ENCODE measurements at regions not wholly inside any gene's neighbourhood (a gene's known extent, or its start where the extent isn't known, plus 50 kb on each side); places are given as distances from the start of the nearest gene placed in this dataset.
"Not testable (repeated sequence)": the region's sequence is repeated elsewhere in the genome, so short reads cannot be mapped to it uniquely, and the experiment has no call there.

DNA sequence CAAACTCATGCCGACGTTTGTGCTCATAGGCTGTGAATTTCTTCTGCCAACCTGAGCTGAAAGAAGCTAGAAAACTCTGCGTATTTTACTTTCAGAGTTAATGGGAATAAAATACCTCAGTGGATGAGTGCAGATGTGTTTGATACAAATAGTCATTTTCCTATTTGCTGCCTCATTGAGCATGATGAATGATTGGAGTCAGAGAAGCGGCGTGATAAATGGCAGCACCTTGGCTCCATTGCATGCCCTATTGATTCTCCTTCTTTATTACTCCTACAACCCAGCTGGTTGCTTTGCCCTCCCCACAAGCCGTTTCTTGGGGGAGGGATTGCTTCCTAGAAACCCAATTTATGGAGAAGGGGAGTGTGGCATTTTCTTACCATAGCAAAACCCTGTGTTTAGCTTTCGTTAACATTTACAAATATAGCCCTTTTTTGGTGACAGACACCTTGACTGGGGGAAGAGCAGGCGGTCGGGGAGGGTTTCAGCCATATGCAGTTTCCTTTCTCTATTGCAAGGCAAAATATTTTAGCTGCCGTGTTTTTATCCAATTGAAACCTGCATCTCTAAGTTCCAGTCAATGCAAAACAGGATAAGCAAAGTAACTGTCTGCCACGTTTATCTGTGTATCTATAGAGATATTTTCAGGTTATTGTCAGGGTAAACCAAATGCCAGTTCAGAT, 93.1 kb upstream of the TBCA start:
- DNase-seq (ENCODE audit: low read depth in 2 of 2): no peak

DNA sequence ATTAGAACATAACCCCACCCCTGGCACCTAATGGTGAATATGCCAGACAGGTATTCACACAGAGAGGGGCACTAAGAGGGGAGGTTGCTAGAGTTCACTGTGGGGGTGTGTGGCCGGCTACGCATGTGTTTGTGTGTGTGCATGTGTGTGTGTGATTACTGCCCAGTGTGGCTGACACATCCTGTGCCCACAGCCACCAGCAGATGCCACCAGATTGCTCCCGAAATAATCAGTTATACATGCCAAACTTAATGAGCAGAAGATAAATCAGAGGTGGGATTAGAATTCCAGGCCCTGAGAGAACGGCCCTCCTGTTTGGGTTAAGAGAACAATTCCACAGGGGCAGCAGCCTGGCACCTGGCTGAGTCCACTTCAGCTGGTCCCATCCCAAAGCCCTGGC, 91.8 kb upstream of the TBCA start:
- no peak for DNase-seq (ENCODE audit: low read depth in 2 of 2)

DNA sequence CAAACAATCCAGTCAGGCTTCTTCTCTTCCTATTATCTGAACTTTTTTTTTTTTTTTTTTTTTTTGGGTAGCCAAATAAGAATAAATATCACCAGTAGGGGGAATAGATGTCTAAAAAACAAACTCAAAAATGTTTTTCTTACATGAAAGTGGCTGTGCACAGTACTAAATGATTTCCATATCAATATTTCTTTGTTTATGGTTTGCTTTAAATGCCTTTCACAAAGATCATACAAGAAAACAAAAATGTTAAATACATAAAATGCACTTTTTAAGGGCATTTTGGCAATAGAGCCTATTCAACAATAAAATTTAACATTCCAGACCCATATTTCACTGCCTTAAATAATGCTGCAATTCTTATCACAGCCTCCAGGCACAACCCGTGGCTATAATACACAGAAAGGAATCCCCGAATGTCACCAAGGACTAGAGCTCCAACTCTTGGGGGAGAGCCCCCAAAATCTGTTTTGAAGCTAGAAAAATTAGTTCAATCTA, 91.1 kb upstream of the TBCA start:
- no peak for DNase-seq (ENCODE audit: low read depth in 2 of 2)

DNA sequence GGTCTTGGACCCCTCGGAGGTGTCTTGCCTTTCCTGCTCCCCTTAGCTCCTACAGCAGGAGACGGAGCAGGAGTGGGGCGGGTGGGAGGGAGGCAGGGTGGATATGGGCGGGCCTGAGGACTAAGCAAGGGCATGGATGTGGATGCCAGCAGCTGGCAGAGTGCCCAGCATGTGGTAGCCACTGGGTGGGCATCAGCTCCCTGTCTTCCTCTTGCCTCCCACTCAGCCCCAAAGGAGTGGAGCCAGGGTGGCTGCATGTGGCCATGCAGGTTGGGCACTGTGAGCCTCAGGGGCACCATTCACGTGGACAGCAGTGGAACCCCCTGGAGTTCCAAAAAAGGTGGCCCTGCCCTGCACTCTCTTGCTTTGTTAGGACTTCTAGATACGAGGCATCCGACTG, 90.1 kb upstream of the TBCA start:
- no peak for DNase-seq (ENCODE audit: low read depth in 2 of 2)

DNA sequence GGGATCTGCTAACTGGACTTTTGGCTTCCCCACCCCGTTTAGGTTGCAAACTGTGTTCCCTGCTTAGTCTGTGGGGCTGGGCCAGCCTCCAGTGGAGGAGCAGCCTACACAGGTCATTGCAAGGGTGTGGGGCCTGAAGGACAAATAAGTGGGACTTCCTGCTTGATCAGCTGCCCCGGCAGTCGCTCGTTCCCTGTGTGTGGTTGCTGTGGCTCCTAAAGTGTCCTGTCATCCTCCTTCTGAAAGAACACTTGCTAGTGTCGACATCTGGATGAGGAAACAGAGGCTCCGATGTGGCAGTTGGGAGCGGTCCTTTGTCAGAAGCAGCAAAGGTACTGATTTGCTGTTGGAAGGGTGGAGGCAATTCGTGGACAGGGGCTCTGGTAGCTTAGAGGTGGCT, 88.9 kb upstream of the TBCA start:
- DNase-seq (ENCODE audit: low read depth in 2 of 2): no peak

DNA sequence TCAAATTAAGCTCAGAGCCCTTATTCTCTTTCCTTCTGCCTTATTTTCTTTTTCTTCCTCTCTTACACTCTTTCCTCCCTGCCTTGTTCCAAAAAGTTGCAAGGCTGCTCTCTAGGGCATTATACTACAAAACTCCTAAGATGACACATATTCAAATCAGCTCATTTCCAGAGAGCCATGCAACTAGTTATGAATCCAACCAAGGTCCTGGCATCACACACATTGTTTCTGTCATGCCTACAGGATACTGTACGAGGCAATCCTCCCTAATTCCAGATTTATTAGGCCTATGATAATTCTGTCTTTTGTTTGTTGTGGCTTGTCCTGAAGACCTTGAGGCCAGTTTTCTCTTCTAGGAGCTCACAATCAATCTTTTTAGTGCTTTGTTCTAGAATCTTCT, 87.0 kb upstream of the TBCA start:
- no peak for DNase-seq (ENCODE audit: low read depth in 2 of 2)

DNA sequence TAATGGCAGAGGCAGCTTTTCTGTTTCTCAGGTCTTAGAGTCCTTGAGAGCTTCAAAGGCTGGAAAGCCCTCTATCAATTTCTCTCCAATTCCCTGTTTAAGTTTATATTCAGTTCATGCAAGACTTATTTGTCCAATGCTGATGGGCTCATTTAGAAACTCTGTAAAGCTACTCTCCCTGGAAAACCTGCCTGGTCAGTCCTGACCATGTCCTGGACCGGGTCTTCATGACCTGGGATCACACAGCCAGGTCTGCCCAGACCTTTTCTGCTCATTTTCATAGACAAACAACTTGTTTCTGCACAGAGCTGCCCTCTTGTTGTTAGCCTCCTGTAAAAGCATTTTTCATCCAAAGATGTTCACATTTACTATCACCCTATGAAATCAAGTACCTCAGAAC, 85.4 kb upstream of the TBCA start:
- DNase-seq (ENCODE audit: low read depth in 2 of 2): no peak

DNA sequence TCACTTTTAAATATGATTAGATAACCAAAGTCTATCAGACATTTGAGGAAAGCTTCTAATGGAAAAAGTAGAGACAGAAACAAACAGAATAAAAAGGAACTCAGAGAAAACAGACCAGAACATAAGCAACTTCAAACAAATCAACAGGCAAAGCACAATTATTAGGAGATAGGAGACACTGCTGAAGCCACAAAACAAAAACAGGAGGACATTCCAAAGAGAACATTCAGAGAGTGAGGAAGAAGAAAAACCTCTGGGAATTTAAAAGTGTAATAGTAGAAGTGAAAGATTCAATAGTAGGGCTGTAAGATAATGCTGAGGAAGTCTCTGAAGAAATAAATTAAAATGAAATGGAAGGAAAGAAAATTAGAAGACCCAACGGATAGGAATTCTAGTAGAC, 83.2 kb upstream of the TBCA start:
- no peak for DNase-seq (ENCODE audit: low read depth in 2 of 2)

DNA sequence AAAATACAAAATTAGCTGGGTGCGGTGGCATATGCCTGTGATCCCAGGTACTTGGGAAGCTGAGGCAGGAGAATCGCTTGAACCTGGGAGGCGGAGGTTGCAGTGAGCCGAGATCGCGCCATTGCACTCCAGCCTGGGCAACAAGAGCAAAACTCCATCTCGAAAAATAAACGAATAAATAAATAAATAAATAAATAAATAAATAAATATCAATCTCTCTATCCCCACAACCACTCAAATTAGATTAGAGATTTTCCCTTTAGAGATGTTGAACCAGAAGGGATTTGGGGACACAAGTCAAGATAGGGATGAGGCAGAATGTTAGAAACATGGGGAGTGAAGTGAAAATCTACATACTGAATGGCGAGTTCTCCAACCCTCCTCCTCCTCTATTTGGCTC, 82.5 kb upstream of the TBCA start:
- DNase-seq (ENCODE audit: low read depth in 2 of 2): not testable (repeated sequence)

DNA sequence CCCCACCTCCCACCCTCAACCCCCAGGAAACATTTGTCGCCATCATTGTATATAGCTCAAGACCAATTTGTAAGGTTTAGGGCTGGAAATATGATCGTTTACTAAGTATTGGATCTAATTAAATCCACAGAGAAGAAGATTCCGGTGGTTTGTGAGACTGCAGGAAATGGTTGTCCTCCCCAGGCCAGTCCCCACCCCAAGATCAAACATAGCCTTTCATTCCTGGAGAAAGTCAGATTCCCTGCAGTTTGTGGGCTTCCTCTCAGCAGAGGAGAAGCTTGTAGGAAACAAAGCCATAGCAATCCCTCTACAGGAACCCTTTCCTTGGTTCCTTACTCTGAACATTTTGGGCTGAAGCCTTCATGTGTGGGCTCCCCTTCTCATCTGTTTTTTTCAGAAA, 79.2 kb upstream of the TBCA start:
- DNase-seq (ENCODE audit: low read depth in 2 of 2): no peak

DNA sequence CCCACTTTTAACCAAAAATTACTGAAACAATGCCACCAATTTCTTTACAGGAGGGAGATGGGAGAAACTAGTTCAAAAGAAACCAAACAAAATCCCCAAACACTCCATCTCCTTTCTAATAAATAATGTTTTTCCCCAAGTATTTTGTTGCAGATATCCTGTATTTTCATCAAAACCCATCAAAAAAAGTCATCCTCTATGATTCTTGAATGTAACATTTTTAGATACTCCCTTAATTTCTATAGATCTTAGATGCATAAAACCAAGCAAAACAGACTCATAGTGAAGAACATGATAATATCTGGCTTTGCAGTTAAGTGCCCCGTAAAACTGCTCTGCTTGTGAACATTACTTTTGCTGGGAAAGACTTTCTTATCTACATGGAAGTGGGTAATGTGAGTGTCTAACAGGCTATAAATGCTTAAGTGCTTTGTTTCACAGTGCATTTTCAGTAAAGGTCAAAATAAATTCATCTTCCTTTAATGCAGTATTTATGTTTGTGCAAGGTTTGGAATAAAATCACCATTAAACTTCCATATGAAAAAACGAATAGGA, 77.3 kb upstream of the TBCA start:
- no peak for DNase-seq (ENCODE audit: low read depth in 2 of 2)

DNA sequence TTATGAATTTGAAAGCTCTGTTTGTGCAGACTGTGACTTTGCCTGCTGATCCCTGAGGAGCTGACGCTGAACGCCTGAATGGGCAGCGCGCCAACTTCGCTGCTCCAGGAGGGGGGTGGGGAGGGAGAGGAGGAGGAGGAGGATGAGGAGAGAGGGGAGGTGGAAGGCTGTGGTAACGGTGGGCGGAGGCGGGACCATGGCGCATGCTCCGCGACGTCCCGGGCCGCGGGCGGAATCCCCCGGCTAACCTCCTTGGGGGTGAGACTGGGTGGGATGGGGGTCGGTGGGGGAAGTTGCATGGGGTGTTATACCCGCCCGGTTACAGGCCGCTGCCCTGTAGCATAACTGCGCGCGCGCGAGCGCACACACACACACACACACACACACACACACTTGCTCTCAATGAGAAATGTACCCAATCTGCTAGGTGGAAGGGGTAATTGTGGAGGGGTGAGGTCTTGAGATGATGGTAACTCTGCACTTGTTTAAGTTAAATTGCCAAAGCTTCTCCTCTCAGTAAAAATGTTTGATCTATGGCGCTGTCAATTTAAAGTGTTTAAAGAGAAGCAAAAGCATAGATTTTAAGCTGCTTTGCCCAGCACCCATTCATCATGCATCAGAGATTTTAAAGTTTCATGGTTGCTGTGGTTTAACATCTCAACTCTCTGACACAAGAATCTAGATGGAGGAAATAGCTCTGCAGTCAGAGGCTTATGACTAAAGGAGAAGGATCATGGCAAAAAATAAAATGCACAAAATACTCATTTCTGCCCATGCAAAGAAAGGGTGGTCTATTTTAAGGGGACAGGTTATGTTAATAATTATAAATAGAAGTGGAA, 76.6 kb upstream of the TBCA start:
- no peak for DNase-seq (ENCODE audit: low read depth in 2 of 2)

DNA sequence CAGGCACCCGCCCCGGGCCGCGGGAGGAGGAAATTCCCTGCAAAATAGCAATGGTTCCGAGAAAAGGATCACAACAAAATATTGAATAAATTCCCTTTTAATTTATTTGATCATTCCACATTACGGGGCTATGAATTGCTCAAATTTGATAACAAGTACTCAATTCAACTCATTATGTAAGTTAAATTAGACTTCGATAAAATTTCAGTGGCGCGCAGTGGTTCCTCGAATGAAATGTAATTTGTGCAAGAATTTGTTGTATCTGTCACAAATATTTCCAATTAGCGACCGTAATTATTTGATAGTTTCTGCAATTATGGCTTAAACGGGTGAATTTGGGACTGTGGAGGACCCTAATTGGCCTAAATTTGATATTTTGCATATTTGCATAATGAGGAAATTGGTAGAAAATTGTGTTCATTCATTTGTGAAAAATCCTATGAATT, 76.0 kb upstream of the TBCA start:
- DNase-seq (ENCODE audit: low read depth in 2 of 2): no peak

DNA sequence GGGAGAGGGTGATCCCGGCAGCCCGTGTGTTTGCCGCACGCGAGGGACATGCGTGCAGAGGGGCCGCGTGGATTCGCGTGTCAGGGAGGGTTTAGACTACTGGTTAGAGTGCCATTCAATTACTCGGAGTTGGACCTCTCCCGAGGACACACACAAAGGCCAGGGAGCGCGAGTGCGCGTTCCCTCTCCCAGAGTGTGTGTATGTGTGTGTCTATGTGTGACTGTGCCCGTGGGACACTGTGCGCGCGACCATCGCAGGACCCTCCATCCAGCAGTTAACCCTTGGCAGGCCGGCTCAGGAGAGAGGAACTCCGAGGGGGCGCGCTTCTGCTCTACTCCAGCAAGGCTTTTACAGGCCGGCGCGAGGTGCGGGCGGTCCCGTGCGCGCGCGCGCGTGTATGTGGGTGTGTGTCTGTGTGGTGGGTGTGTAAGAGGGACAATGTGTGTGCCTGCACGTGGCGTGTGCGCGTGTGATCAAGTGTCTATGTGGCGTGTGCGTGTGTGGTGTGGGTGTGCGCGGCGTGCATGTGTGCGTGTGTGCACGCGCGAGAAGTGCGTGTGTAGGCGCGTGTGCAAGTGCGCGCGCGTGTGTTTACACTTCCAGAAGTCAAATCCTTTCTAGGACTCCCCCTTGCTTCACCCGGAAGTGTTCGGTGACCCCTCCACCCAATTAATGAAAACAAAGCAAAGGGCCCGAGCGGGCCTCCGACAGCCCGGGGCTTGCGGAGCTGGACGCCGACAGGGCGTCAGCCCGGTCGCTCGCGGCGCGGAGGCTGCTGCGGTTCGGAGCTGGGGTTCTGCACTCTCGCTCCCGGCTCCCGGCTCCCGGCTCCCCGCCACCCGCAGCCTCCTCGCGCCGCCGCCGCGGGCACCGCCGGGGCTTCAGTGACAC, 75.3 kb upstream of the TBCA start:
- no peak for DNase-seq (ENCODE audit: low read depth in 2 of 2)

DNA sequence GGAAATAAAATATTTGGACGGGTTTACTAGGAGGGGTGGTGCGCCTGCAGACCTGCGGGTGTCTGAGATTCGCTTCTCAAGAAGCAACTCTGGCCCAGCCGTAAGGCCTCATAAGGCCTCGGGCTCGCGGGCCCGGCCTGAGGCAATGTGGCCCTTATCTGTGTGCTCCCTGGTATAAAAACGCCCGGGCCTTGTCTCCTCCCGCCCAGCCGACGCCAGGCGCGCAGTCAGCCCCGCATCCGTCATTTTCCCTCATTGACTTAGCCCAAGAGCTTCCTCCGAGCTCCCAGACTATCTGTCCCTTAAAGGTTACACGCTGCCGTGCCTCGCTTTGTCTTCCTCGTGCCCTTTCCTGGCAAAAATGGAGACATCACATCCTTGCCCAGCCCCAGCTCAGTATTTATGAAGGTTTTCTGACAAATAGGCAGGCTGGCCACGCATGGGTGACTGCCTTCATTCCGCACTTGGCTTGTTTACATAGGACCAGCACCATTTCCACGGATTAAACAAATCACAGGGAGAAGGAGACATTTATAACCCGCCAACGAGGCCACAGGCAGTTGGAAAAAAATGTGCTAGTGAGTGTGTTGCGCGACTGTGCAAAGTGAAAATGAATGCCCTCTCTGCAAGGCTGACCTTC, 74.5 kb upstream of the TBCA start:
- DNase-seq (ENCODE audit: low read depth in 2 of 2): no peak

DNA sequence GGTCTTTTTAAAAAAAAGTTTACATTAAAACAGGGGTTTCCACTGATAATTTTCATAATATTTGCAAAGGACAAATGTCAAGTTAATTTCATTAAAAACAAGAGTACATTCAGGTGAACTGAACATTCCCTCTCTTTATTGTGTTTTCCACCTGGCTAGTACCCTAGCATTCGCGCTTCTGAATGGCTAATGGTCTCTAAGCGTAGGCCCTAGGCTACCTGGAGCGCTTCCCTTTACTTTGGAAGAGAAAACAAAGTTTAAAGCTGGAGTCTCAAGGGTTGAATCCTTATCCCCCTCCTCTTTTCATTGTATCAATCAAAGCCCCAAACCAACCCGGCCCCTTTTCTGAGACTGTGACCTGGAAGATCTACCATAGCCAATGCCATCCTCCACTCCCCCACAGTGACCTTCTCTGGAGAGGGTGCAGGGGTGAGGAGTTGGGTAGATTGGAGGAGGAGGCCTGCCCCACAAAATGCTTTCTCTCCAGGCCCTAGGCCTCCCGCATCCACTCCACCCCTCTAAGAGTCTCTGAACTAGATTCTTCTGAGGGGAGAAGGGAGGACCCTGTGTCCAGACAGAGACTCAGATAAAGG, 73.3 kb upstream of the TBCA start:
- DNase-seq (ENCODE audit: low read depth in 2 of 2): no peak

DNA sequence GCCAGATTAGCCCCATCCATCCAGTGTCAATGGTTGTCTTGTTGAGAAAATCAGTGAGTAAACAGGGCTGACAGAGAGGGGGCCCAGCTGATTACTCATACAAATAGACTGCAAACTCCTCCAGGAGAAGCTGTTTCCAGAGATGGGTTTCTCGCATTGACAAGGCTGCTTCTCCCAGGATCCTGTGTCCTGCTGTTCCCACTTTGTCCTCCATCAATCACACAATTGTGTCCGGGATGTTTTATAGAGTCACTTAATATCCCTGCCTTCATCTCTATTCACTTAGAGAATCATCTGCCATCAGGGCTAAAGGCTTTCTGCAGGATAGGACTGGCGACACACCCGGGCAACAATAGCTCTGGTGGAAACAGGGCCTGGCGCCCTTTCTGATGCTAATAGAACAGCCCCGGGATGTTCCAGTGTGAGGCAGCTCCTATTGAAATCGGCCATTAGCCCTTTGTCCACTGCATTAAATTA, 71.7 kb upstream of the TBCA start:
- no peak for DNase-seq (ENCODE audit: low read depth in 2 of 2)

DNA sequence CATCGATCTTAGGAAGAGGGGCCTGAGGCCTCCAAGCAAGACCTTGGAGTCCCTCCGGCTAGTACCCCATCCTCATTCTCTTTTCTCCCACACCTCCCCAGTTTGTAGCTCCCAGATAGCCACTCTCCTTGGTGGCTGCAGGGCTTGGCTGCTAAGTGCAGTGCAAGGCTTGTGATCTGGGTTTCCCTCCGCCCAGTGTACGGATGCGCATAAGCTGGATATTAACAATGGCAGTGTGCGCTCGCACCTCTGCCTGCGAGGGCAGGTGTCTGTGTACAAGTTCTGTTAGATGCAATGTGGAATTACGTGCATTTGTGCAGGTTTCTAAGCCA, 71.0 kb upstream of the TBCA start:
- DNase-seq (ENCODE audit: low read depth in 2 of 2): no peak

DNA sequence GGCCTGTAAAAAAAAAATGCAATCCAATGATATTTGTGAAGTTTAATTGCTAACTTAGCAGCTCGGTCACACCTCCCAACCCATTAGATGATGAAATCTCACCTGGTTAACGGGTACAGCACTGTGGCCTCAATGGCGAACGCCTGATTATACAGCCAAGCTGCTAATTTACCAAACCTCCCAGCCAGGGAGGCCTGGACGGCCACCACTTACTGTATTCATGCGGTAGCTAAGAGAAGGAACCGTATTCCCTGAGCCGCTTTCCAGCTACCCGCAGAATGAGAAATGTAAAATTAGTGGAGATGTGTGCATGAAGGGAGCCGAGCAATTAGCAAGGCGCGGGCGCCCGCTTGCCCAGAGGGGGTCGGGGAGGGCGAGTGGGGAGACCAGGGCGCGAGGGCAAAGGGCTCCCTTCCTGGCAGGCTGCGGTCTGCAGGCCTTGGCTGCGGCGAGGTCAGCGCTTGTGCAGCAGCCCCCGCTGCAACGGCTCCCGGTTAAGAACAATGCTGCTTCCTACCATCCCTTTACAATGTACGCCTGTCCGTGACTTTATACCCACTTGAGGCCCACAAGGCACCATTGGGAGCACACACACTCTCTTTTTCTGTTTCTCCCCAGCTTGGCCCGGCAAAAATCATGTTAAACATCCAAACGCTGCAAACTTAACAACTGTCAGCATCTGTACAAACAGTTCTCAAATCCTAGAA, 70.4 kb upstream of the TBCA start:
- no peak for DNase-seq (ENCODE audit: low read depth in 2 of 2)

DNA sequence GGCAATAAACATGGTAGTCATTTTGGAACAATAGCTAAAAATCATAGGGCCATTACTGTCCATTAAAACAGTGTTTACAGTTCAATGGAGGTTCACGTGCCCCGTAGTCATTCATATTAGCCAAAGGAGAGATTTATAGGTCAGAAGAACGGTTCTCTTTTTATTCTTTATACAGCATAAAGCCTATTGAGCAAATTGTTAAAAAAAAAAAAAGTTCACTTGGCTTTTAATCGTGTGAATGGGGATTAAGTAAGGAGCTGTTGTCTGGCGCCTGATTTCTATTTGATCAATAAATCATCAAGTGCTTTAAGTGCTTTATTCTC, 69.1 kb upstream of the TBCA start:
- no peak for DNase-seq (ENCODE audit: low read depth in 2 of 2)

Measured in stimulated activated CD4-positive, alpha-beta T cell treated with anti-CD3 and anti-CD28 coated beads, Interleukin-1b, Interleukin-23, amount 100 ng/mL, for 4 hours (primary cell).